SK-N-MC (cell line): ENCODE measurements at regions not wholly inside any gene's neighbourhood (a gene's known extent, or its start where the extent isn't known, plus 50 kb on each side); places are given as distances from the start of the nearest gene placed in this dataset.

Experiments
- EZH2 ChIP-seq: fragments of 200-600 bp; sonication (generic); IDR thresholded peaks from one replicate; pipeline ENCODE4 v1.6.1; 2017; ENCODE audit warnings: antibody characterized with exemption
- FOXP2 ChIP-seq: optimal IDR thresholded peaks from 2 replicates; pipeline ENCODE3; 2011; ENCODE audit warnings: mild to moderate bottlenecking, moderate library complexity; ENCODE audit not compliant: insufficient read depth; ENCODE audit errors: extremely low read length, control extremely low read depth
- POLR2AphosphoS5 ChIP-seq: IDR thresholded peaks from 2 replicates; pipeline ENCODE4 v1.6.1; 2012; ENCODE audit warnings: mild to moderate bottlenecking, low read depth, low read length, borderline replicate concordance

GRCh38 chr3:89612027-89612426, 504.6 kb downstream of the EPHA3 start:
- no peak for TF ChIP-seq POLR2AphosphoS5
- no peak for TF ChIP-seq EZH2
- TF ChIP-seq FOXP2: no peak
